GOT3 (cell line): ENCODE measurements at regions not wholly inside any gene's neighbourhood (a gene's known extent, or its start where the extent isn't known, plus 50 kb on each side); places are given as distances from the start of the nearest gene placed in this dataset.
A peak's percentile ranks its signal among the peaks of the same experiment; 100 is the strongest.

Experiments
- DNase-seq: peaks from one replicate; lab custom pipeline; 2025; ENCODE audit warnings: mixed read lengths; lab: John Stamatoyannopoulos, UW

DNA sequence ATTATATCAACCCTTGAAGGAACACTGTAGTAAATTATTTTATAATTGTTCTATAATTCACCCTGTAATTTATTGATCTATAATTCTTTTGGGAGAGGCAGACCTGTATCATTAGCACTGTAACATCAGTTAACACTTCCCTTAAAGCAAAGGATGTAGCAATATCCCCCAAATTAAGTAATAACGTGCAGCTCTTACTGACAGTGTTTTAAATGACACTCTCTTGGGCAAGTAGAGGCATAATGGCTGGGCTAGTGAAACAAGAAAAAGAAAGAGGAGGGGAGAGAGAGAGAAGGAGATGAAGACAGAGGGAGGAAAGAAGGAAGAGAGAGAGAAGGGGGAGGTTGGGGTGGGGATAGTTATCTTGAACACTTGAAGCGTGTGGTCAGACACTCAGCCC lies 161.0 kb upstream of the RNF32 start:
- DNase-seq, result no peak

DNA sequence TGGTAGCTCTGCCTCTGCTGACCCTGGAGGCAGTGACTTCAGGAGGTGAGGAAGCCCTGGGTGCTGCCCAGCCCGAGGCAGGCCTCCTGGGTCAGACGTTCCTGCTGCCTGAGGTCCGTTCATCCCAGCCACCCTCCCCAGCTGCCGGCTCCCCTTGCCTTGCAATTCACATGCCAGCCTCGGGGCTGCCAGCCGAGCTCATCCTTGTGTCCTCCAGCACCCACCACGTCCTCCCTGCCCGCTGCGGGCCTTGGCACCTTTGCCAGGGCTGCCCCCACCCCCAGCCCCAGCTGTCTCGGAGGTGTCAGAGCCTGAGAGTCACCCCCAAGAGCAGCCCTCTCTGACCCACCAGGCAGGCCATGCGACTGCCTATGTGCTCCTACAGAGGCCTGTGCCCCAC lies 162.1 kb upstream of the RNF32 start:
- DNase-seq, result no peak

- peak; percentile 31 for DNase-seq
Observed at GRCh38 chr7:156475666-156476065, 164.9 kb upstream of the RNF32 start.

GRCh38 chr7:156475179-156475578 lies 165.4 kb upstream of the RNF32 start:
- DNase-seq, result no peak

- no peak for DNase-seq
Observed at GRCh38 chr7:156474241-156474743, 166.3 kb upstream of the RNF32 start.

DNA sequence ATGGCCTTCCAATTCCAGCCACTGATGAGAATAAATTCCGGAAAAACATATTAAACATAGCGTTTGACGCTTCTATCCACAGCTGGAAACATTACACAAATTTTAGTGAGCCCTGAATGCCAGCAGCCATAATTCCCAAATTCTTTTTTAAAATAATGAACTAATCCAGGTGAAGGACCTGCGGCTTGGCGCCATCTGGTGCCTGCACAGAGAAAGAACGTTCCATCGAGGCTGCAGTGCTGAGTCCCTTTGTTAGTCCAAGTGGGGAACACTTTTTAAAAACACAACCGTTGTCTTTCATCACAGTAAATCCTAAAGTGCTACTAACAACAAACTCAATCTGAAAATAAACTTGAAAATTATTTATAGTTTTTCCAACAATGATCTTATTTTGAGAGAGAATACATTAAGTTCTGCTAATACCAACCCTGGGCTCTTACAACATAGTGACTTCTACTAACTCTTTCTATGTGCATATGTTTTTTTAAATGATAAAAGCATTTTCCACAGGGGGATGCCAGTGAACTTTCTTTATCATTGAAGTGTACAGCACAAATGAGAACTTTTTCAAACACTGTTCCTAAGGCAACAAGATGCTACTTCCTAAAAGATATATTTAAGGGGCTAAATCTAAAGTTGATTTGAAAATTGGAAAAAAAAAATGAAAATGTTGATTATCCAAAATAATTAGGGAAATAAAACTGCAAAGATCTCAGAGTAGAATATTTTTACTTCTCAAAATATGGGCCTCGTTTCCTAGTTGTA lies 166.9 kb upstream of the RNF32 start:
- DNase-seq, result no peak

- DNase-seq, result no peak
Observed at GRCh38 chr7:156472267-156472666, 168.3 kb upstream of the RNF32 start.

- DNase-seq, result no peak
Observed at GRCh38 chr7:156470399-156471320, 169.9 kb upstream of the RNF32 start.

DNA sequence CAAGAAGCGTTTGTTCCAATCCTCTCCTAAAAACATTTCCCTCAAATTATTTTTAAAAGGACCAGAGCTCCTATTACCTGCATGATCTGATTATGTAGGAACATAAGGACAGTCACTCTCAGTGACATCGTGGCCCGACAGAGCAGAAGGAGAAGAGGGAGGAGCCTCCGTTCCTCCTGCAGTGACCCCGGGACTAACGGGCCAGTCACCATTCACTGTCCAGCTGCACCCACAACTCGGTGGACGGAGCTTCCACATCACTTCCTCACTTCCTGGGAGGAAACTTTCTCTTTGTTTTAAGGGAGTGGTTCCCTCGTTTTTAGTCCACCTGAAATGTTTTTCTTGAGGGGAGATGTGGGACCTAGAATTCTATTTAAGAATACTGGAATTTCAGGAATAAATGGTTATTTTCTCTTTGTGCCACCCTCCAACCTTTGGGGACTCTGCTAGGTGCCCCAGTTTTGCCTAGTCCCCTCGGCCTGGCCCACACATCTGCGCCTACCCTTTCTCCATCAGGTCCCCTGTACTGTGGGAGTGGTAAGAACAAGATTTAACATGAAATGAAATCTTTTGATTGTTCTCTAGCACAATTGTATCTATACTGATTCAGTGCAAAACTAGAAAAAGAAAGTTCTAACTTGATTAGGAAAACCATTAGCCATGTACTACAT lies 173.5 kb upstream of the RNF32 start:
- DNase-seq, result no peak

DNA sequence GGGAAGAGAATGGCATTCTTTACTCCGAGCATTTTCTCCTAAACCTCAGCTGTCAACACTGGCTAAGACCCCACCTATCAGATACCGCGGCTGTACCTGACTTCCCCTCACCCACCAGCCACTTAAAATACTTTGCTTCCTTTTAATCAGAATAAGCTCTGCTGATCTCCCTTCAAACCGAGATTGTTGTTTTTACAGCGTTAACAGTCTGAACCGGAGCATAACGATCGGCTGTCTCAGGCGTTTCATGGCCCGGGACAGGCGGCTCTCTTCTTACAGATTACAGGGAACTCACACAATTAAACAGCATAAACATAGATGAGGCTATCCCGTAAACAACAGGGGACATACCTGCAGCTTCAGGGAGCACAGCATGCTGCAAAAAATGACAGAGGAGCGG lies 174.3 kb upstream of the RNF32 start:
- DNase-seq, result no peak

DNA sequence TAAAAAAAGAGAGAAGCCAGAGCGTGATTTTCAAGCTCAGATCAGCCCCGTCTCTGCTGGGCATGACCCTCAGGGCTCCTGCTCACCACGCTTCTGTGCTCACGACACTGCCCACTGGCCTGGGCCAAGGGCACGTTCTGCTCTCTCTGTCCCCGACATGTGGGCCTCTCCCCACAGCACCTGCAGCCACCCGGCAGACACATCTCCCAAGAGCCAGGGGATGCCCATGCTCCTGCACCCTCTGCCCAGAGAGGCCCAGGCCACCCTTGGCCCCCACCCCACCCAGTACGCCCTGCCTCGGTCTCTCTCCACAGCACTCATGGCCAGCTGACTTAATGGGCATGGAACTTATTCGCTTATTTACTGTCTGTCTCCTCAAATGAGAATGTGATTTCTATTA lies 175.4 kb upstream of the RNF32 start:
- DNase-seq, result no peak

DNA sequence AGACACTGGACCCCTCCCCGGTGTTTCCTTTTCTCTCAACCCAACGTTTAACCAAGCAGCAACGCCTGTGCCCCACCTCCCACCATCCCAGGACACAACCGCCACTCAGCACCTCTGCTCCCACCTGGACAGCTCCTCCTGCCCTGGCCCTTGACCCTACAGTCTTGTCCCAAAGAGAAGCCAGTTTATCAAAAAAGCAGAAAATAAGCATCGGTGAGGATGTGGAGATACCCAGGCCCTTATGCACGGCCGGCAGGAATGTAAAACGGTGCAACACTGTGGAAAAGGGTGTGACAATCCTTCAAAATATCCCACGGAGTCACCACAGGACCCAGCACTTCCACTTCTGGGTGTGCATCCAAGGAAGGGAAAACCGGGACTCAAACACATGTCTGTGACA lies 176.2 kb upstream of the RNF32 start:
- DNase-seq, result no peak

DNA sequence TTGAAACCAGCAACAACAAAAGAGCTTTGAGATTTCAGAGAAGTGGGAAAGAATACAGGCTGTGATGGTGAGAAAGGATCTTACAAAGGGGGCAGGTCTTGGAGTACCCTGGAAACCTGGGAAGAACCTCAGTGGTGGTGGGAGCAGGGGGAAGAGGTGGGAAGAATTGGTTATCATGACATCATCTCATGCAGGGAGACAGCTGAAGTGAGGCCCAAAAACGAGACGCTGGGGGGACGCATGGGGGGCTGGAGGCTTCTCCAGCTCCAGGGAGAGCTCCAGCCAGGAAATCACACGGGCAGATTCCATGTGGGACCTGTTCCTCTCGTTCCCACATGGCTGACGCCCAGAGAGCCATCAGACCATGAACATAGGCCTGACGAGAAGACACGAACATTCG lies 177.3 kb upstream of the RNF32 start:
- no peak for DNase-seq

DNA sequence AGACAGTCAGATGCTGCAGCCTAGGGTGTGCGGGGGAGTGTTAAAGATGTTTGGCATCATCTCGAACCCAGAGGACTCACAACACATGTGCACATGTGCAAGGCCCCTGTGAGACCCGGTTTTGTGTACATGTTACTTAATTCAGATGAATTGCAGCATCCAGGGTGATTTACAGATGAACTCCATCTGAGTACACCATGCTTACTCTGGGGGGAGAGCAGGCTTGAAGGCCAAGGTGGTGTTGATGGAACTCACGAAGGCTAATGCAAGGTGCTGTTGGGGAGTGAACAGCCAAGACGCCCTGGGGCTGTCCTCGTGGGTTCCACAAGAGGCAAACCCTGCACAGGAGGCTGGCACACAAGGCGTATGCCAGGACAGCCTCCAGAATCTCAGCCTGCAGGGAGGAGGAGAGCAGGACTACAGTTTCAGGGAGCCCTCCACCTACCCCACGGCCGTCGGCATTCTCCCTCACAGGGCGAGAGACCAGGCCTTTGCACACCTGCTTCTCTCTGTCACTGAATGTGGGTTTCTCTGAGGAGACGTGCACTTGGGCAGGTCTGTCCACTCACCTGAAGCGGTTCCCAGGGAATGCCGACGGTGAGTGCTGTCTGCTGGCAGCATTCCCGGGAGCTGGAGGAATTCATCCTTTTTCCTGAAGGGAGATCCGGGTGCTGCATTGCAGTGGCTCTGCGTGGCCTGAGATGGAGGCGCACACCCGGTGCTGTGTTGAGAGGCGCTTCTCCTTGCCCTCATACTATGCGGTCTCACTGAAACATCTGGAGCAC lies 178.5 kb upstream of the RNF32 start:
- DNase-seq, result no peak

- DNase-seq, result no peak
Observed at GRCh38 chr7:156460858-156461627, 179.5 kb upstream of the RNF32 start.

DNA sequence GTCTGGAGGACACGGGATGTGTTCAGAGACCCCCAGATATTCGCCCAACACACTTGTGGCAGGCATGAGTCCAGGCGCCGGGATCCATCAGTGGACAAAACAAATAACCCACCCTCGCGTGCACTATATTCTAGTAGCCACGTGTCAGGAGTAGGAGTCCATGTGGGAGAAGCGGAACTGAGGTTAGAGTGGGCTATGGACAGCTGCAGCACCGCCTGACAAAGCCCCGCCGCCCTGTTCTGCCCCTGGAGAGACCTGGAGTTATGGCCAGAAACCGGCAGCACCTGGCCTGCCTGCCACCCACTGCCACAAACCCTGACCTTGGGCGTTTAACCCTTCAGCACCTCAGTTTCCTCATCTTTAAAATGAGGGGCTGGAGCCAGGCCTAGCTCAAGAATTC lies 181.0 kb upstream of the RNF32 start:
- DNase-seq, result no peak

GRCh38 chr7:156459067-156459466 lies 181.5 kb upstream of the RNF32 start:
- no peak for DNase-seq

DNA sequence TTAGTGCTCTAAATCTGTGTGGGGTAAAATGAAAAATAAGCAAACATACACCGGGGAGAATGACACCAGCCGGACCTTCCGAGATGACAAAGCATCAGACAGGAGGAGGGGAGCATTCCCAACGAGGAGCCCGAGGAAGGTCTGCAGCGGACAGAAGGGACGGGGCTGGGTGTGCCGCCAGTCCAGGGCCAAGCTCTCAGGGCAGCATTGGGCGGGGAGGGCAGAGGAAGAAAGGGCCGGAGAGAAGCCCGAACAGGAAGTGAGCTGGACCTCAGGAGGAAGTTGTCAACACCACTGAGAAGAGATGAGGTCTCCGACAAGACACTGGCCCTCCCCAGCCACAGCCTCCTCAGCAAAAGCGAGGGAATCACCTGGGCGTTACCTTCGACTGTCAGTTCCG lies 182.6 kb upstream of the RNF32 start:
- no peak for DNase-seq

GRCh38 chr7:156456503-156457115 lies 184.0 kb upstream of the RNF32 start:
- DNase-seq, result no peak

DNA sequence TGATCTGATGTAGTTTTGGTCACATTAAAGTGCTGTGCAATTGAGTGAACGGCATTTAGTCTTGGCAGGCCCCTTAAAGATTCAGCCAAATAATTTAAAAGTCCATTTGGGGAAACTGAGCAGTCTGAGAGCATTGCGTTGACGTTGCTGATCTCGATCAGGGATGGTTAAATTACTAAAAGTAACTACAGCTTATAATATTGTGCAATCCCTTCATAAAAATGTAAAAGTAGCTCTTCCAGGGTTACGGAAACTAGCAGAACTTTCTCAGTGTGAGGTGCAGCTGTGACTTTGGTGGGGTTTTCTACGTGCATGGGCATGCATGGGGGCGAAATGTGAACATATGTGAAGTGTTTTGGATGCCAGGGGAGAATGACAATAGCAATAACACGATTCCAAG lies 184.5 kb upstream of the RNF32 start:
- no peak for DNase-seq

- no peak for DNase-seq
Observed at GRCh38 chr7:156450473-156450872, 190.1 kb upstream of the RNF32 start.
